Esophagus squamous epithelium (tissue), 5 donors: ENCODE measurements at regions not wholly inside any gene's neighbourhood (a gene's known extent, or its start where the extent isn't known, plus 50 kb on each side); places are given as distances from the start of the nearest gene placed in this dataset.

Experiments
- DNase-seq: peaks from one replicate; lab custom pipeline; 2025; lab: John Stamatoyannopoulos, UW
- H3K27ac ChIP-seq, 4 donors: fragments of 200-600 bp; sonication (generic); one replicate each; pipeline ENCODE4 v1.5.1; 2016 to 2019; ENCODE audit warnings: mild to moderate bottlenecking in 1 of 4
- H3K27me3 ChIP-seq, 4 donors: fragments of 200-600 bp; sonication (generic); 1 replicate in 3 of 4; 2 replicates in 1 of 4; pipeline versions ENCODE4 v1.5.1 to v1.6.0; 2017 to 2021; ENCODE audit warnings: antibody characterized with exemption in 1 of 4
- H3K36me3 ChIP-seq, 3 donors: fragments of 200-600 bp; sonication (generic); one replicate each; pipeline ENCODE4 v1.5.1; 2016 to 2019
- H3K4me1 ChIP-seq, 3 donors: fragments of 200-600 bp; sonication (generic); one replicate each; pipeline ENCODE4 v1.5.1; 2017 to 2019
- H3K4me3 ChIP-seq, 4 donors: fragments of 200-600 bp; sonication (generic); 1 replicate in 3 of 4; 2 replicates in 1 of 4; pipeline ENCODE4 v1.5.1; 2016 to 2019; ENCODE audit warnings: mild to moderate bottlenecking in 2 of 4, moderate library complexity in 1 of 4
- H3K9me3 ChIP-seq, 3 donors: fragments of 200-600 bp; sonication (generic); one replicate each; pipeline ENCODE4 v1.5.1; 2016 to 2019
- CTCF ChIP-seq, 6 experiments: fragments of 450-650 bp in 4 of 6; fragments of 200-600 bp in 2 of 6; sonication (generic) in 2 of 6; IDR thresholded peaks; one replicate each; pipeline ENCODE4 v1.5.1; 2016 to 2019; ENCODE audit warnings: antibody characterized with exemption in 6 of 6, mild to moderate bottlenecking in 4 of 6, moderate library complexity in 4 of 6
- POLR2A ChIP-seq, 4 donors: fragments of 450-650 bp; IDR thresholded peaks; one replicate each; pipeline ENCODE4 v1.6.1; 2017; ENCODE audit warnings: antibody characterized with exemption in 4 of 4, mild to moderate bottlenecking in 4 of 4, moderate library complexity in 3 of 4
- WGBS, 2 donors: methylation state at CpG; one replicate each; pipeline ENCODE4 v1.1.5; 2018; 5-methylcytosine and 5-hydroxymethylcytosine counted together
- intact Hi-C: fragments of 100-400 bp; cut with DNase I; formaldehyde crosslinking; loops from one replicate; pipeline ENCODE4 v1.15.0; 2022
- donor health status: DM: yes; HTN: yes; CAD: no.

- no peaks in the 10 kb centered on the region for H3K36me3 ChIP-seq
- no peak overlapping the region for H3K4me3 ChIP-seq
- intact Hi-C loops, result no loop called here
- TF ChIP-seq POLR2A (IDR thresholded peaks at IDR 0.05) (no peak), CTCF (IDR thresholded peaks at IDR 0.05) (no peak)
- peaks cover 7 to 44% (median 19%) of the 10 kb centered on the region in 3 donors for H3K4me1 ChIP-seq
- H3K27me3 ChIP-seq, result no peaks in the 10 kb centered on the region
- H3K27ac ChIP-seq, result no peak overlapping the region
- WGBS, 2 donors, result 75 to 89% methylated on average over 5 of the region's 5 CpGs
- DNase-seq, result no peak
- H3K9me3 ChIP-seq, result no peaks in the 10 kb centered on the region
Measured at GRCh38 chr1:235925016-235925415, 58.3 kb upstream of the LYST start.

DNA sequence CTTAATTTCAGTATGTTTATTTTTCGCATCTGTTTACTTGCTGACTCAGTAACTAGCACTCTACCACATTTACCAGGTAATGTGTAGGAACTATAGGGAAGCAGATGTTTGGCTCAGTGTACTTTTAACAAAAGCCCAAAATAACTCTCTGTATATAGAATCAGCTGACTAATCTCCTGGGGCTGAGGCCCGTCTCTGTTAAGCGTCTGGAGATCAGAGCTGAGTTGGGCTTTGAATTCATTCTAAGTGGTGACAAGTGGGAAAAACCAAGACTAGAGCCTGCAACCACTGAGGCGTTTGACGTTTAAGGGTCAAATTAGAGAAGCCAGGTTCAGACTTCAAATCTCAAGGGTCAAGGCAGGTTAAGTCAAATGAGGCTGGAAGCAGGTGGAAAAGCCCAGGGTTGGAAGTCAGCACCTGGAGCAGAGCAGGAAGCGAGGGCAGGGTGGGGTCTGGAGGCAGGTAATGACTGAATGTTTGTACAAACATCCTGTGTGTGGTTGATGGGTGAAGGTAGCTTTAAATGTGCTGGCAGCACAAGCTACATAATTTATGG is 56.8 kb upstream of the LYST start:
- TF ChIP-seq CTCF (IDR thresholded peaks at IDR 0.05), result no peak
- TF ChIP-seq POLR2A (IDR thresholded peaks at IDR 0.05), result no peak
- Histone ChIP-seq H3K27me3 (no peaks in the 10 kb centered on the region), H3K27ac (peak overlapping the region in 3 of 4 donors; percentile 31 to 57 (median 36)), H3K9me3 (no peaks in the 10 kb centered on the region), H3K36me3 (no peaks in the 10 kb centered on the region), H3K4me3 (no peak overlapping the region), H3K4me1 (peaks cover 19 to 47% (median 32%) of the 10 kb centered on the region in 3 donors)
- DNase-seq, result no peak
- 32 to 41% methylated on average over 6 of the region's 6 CpGs for WGBS, 2 donors
- intact Hi-C loops, result no loop called here

DNA sequence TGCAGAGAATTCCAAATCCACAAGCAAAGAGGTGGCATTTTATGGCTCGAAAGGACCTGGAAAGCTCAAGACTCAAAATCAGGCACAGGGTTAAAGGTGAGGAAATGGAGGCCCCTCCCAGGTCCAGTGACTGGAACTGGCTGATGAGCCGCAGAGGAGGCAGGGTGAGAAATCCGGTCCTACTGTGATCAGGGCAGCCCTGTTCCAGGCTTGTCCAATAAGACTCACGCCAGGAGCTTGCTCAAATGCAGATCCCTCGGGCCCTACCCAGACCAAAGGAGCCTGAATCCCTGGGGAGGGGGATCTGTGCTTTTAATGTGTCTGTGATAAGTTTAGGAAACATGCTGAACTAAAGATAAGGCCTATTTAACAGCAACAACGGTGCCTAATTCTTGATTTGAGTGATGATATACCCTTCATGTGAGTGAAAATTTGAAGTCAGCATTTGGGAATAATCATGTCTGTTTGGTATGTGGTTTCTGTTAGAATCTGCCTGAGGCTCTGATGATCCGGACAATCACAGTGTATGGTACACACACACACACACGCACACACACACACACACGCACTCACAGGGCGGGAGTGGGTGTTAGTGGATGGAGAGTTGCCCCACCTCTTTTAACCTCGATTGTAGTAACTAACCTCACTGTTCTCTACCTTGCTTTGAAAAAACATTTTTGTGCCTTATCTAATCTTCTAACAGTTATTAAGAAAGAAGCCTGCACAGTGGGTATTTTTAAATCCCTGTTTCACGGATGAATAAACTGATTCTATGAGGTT is 54.1 kb upstream of the LYST start:
- H3K36me3 ChIP-seq, result no peaks in the 10 kb centered on the region
- no peaks in the 10 kb centered on the region for H3K9me3 ChIP-seq
- no peak for DNase-seq
- WGBS, 2 donors, result 55 to 63% methylated on average over 11 of the region's 12 CpGs
- no peak overlapping the region for H3K4me3 ChIP-seq
- no peak for TF ChIP-seq POLR2A (IDR thresholded peaks at IDR 0.05)
- TF ChIP-seq CTCF (IDR thresholded peaks at IDR 0.05), result no peak
- intact Hi-C loops, result no loop called here
- peaks cover 36 to 68% (median 51%) of the 10 kb centered on the region in 3 donors for H3K4me1 ChIP-seq
- peak overlapping the region; percentile 83 to 89 (median 84) for H3K27ac ChIP-seq
- no peaks in the 10 kb centered on the region for H3K27me3 ChIP-seq

GRCh38 chr1:235919833-235920441 is 53.2 kb upstream of the LYST start:
- H3K4me1 ChIP-seq, result peaks cover 36 to 68% (median 51%) of the 10 kb centered on the region in 3 donors
- intact Hi-C loops, result no loop called here
- peak overlapping the region; percentile 83 to 89 (median 84) for H3K27ac ChIP-seq
- 25 to 30% methylated on average over 5 of the region's 5 CpGs for WGBS, 2 donors
- TF ChIP-seq POLR2A (IDR thresholded peaks at IDR 0.05) (no peak), CTCF (IDR thresholded peaks at IDR 0.05) (no peak)
- no peaks in the 10 kb centered on the region for H3K36me3 ChIP-seq
- no peaks in the 10 kb centered on the region for H3K9me3 ChIP-seq
- peak overlapping the region in 1 of 4 donors; percentile 5 for H3K4me3 ChIP-seq
- H3K27me3 ChIP-seq, result no peaks in the 10 kb centered on the region
- DNase-seq, result no peak
